ENCODE measurements at regions not wholly inside any gene's neighbourhood (a gene's known extent, or its start where the extent isn't known, plus 50 kb on each side); places are given as distances from the start of the nearest gene placed in this dataset.

GRCh38 chr9:104992659-104993058, 64.7 kb upstream of the ABCA1 start:
- TF ChIP-seq GATA2 (IDR thresholded peaks at IDR 0.05; ENCODE audit: low read depth, low read length): no peak
- no peak for TF ChIP-seq GATA3 (IDR thresholded peaks at IDR 0.05; ENCODE audit: low read depth, low read length)
